HepG2 (cell line): ENCODE measurements at regions not wholly inside any gene's neighbourhood (a gene's known extent, or its start where the extent isn't known, plus 50 kb on each side); places are given as distances from the start of the nearest gene placed in this dataset.

Source experiments
- ATAD3A ChIP-seq: sonication (generic); formaldehyde crosslinking; IDR thresholded peaks from 2 replicates; pipeline ENCODE4 v1.4.0; 2020; ENCODE audit warnings: missing genetic modification reagents
- HDAC2 ChIP-seq: sonication (generic); formaldehyde crosslinking; IDR thresholded peaks from 2 replicates; pipeline ENCODE4 v1.4.0; 2020; ENCODE audit warnings: missing genetic modification reagents
- NR1H2 ChIP-seq: sonication (generic); formaldehyde crosslinking; IDR thresholded peaks from 2 replicates; pipeline ENCODE4 v1.8.1; 2022; ENCODE audit warnings: low read depth, missing genetic modification reagents, borderline replicate concordance
- TAF15 ChIP-seq: fragments of 200-400 bp; formaldehyde crosslinking; IDR thresholded peaks from one replicate; pipeline ENCODE4 v1.6.1; 2018; ENCODE audit warnings: mild to moderate bottlenecking, low read depth, low read length; ENCODE audit not compliant: poor library complexity, severe bottlenecking
- ZNF549 ChIP-seq: sonication (generic); formaldehyde crosslinking; IDR thresholded peaks from 2 replicates; pipeline ENCODE4 v1.5.0; 2020; ENCODE audit warnings: missing genetic modification reagents
- ZNF775 ChIP-seq: sonication (generic); formaldehyde crosslinking; IDR thresholded peaks from 2 replicates; pipeline ENCODE4 v1.4.0; 2020; ENCODE audit warnings: missing genetic modification reagents, mild to moderate bottlenecking, moderate library complexity, borderline replicate concordance
- TF ChIP-seq, protein P1 (sequence below): sonication (generic); formaldehyde crosslinking; conservative IDR thresholded peaks from 2 replicates; pipeline ENCODE4 v1.4.0; 2020; ENCODE audit warnings: mild to moderate bottlenecking, missing genetic modification reagents, moderate library complexity
- TF ChIP-seq, protein P2 (sequence below): sonication (generic); formaldehyde crosslinking; IDR thresholded peaks from one replicate; pipeline ENCODE4 v1.5.1; 2020; ENCODE audit warnings: mild to moderate bottlenecking, missing genetic modification reagents; ENCODE audit errors: not compliant biosample characterization

DNA sequence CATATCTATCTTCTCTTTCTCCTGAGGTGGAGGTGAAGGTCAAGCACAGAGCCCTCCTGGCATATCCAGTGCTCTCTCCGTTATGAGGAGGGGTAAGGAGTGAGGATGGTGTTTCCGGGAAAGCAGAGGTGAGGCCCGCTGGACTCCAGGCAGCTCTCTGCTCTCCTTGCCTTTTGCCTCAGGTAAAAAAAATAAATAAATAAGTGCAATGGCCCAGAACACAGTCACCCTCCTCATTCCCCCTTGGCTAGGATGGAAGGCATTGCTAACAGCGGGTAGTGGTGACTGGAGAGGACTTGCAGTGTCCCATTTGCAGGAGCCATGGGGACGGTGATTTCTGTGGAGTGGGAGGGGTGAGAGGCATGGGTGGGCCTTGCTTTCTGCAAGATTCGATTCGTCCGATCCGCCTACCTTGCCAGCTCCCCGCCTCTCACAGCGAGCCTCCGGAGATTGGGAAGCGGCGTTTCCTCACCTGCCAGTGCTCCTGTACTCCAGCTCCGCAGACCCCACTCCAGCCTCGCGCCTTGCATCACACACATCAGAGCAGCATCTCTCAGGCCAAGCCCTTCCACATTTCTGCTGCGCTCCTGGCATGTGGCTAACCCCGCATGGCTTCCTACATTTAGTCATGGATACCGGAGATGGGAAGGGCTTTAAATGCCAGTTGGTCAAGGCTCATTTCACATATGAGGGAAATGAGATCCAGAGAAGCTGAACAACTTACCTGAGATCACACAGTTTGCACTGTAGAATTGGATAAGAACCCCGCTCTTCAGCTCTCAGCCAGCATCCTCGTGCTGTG, 155.2 kb downstream of the VAPA start (continued):
- TF ChIP-seq, protein P1, sequence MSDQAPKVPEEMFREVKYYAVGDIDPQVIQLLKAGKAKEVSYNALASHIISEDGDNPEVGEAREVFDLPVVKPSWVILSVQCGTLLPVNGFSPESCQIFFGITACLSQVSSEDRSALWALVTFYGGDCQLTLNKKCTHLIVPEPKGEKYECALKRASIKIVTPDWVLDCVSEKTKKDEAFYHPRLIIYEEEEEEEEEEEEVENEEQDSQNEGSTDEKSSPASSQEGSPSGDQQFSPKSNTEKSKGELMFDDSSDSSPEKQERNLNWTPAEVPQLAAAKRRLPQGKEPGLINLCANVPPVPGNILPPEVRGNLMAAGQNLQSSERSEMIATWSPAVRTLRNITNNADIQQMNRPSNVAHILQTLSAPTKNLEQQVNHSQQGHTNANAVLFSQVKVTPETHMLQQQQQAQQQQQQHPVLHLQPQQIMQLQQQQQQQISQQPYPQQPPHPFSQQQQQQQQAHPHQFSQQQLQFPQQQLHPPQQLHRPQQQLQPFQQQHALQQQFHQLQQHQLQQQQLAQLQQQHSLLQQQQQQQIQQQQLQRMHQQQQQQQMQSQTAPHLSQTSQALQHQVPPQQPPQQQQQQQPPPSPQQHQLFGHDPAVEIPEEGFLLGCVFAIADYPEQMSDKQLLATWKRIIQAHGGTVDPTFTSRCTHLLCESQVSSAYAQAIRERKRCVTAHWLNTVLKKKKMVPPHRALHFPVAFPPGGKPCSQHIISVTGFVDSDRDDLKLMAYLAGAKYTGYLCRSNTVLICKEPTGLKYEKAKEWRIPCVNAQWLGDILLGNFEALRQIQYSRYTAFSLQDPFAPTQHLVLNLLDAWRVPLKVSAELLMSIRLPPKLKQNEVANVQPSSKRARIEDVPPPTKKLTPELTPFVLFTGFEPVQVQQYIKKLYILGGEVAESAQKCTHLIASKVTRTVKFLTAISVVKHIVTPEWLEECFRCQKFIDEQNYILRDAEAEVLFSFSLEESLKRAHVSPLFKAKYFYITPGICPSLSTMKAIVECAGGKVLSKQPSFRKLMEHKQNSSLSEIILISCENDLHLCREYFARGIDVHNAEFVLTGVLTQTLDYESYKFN (CRISPR knock-in tag): no peak
- TF ChIP-seq, protein P2, sequence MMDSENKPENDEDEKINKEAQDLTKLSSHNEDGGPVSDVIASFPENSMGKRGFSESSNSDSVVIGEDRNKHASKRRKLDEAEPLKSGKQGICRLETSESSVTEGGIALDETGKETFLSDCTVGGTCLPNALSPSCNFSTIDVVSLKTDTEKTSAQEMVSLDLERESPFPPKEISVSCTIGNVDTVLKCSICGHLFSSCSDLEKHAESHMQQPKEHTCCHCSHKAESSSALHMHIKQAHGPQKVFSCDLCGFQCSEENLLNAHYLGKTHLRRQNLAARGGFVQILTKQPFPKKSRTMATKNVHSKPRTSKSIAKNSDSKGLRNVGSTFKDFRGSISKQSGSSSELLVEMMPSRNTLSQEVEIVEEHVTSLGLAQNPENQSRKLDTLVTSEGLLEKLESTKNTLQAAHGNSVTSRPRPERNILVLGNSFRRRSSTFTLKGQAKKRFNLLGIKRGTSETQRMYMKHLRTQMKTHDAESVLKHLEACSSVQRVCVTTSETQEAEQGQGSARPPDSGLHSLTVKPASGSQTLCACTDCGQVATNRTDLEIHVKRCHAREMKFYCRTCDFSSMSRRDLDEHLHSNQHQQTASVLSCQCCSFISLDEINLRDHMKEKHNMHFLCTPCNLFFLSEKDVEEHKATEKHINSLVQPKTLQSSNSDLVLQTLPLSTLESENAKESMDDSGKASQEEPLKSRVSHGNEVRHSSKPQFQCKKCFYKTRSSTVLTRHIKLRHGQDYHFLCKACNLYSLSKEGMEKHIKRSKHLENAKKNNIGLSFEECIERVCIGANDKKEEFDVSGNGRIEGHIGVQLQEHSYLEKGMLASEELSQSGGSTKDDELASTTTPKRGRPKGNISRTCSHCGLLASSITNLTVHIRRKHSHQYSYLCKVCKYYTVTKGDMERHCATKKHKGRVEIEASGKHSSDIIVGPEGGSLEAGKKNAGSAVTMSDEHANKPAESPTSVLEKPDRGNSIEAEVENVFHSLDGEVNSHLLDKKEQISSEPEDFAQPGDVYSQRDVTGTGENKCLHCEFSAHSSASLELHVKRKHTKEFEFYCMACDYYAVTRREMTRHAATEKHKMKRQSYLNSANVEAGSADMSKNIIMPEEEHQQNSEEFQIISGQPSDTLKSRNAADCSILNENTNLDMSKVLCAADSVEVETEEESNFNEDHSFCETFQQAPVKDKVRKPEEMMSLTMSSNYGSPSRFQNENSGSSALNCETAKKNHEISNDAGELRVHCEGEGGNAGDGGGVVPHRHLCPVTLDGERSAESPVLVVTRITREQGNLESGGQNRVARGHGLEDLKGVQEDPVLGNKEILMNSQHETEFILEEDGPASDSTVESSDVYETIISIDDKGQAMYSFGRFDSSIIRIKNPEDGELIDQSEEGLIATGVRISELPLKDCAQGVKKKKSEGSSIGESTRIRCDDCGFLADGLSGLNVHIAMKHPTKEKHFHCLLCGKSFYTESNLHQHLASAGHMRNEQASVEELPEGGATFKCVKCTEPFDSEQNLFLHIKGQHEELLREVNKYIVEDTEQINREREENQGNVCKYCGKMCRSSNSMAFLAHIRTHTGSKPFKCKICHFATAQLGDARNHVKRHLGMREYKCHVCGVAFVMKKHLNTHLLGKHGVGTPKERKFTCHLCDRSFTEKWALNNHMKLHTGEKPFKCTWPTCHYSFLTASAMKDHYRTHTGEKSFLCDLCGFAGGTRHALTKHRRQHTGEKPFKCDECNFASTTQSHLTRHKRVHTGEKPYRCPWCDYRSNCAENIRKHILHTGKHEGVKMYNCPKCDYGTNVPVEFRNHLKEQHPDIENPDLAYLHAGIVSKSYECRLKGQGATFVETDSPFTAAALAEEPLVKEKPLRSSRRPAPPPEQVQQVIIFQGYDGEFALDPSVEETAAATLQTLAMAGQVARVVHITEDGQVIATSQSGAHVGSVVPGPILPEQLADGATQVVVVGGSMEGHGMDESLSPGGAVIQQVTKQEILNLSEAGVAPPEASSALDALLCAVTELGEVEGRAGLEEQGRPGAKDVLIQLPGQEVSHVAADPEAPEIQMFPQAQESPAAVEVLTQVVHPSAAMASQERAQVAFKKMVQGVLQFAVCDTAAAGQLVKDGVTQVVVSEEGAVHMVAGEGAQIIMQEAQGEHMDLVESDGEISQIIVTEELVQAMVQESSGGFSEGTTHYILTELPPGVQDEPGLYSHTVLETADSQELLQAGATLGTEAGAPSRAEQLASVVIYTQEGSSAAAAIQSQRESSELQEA (CRISPR knock-in tag): no peak
- TF ChIP-seq TAF15 (no peak), NR1H2 (CRISPR knock-in tag) (no peak), ZNF775 (no peak), ATAD3A (CRISPR knock-in tag) (no peak), HDAC2 (no peak), ZNF549 (CRISPR knock-in tag) (no peak)
